CD4-positive, alpha-beta T cell treated with Interleukin-15 for 4 hours (primary cell): ENCODE measurements at regions not wholly inside any gene's neighbourhood (a gene's known extent, or its start where the extent isn't known, plus 50 kb on each side); places are given as distances from the start of the nearest gene placed in this dataset.
"Not testable (repeated sequence)": the region's sequence is repeated elsewhere in the genome, so short reads cannot be mapped to it uniquely, and the experiment has no call there.

ENCODE experiments used
- DNase-seq: peaks from one replicate; pipeline ENCODE4 v3.0.0-alpha.2; 2020; ENCODE audit warnings: low spot score

DNA sequence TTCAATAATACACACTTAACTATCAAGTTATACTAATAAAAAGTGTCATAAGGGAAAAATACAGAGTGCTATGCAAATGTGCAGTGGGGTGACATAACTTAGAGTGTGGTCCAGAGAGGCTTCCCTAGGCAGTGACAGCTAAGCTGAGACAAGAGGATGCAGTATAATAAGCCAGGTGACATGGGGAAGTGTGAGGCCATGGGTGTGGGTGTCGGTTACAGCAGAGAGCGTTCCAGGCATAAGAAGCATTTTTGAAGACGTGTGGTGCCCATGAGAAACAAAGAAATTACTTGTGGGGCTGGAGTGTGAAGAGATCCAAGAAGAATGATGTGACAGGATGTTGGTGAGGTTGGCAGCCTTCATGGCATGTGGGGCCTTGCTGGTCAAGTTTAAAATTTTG lies 78.1 kb upstream of the PICALM start:
- DNase-seq: no peak

DNA sequence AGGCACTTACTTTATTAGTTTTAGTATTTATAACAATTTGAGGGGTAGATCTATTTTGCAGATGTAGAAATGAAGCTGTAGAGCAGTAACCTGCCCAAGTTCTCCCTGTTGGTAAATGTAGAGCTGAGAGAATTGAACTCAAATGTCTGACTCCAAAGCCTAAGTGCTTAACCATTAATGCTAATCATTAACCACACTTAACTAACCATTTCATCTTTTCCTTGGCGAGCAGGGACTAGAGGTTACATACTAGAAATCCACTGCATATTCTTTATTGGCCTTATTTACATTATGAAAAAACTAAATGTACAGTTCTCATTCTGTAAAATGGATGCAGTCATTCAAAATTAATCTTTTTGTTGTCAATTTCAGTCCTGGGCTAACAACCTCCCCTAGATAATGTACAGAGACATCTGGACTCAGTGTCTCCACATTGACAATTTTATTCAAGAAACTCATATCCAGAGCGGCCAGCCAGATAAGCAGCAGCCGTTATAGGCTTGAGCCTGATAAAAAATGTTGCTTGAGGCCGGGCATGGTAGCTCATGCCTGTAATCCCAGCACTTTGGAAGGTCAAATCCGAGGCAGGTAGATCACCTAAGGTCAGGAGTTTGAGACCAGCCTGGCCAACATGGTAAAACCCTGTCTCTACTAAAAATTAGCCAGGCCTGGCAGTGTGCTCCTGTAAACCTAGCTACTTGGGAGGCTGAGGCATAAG lies 76.7 kb upstream of the PICALM start:
- no peak for DNase-seq

DNA sequence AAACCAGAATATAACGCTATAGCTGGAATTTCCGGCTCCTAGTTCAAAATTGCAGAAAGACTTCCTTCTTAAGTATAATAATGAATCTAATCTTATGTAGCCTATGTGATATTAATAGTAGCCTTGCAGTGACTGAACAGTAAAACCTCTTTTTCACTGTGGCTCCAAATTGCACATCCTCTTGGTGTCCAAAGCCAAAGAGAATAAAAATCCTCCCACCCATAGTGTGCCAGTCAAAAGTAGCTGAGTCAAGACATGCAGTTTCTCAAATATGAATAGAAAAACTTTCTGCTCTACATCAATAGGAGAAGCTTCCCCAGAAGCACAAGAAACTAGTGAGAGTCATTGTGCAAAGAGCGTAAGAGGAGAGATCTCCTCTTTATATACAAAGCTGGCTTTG lies 76.0 kb upstream of the PICALM start:
- DNase-seq: no peak

DNA sequence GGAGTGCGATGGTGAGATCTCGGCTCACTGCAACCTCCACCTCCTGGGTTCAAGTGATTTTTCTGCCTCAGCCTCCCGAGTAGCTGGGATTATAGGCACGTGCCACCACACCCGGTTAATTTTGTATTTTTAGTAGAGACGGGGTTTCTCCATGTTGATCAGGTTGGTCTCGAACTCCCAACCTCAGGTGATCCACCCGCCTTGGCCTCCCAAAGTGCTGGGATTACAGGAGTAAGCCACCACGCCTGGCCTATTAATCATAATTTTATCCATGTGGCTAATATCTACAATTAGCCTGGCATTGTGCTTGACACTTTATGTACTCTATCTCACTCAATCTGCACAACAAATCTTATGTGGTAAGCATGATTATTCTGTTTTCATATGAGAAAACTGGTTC lies 75.2 kb upstream of the PICALM start:
- not testable (repeated sequence) for DNase-seq

DNA sequence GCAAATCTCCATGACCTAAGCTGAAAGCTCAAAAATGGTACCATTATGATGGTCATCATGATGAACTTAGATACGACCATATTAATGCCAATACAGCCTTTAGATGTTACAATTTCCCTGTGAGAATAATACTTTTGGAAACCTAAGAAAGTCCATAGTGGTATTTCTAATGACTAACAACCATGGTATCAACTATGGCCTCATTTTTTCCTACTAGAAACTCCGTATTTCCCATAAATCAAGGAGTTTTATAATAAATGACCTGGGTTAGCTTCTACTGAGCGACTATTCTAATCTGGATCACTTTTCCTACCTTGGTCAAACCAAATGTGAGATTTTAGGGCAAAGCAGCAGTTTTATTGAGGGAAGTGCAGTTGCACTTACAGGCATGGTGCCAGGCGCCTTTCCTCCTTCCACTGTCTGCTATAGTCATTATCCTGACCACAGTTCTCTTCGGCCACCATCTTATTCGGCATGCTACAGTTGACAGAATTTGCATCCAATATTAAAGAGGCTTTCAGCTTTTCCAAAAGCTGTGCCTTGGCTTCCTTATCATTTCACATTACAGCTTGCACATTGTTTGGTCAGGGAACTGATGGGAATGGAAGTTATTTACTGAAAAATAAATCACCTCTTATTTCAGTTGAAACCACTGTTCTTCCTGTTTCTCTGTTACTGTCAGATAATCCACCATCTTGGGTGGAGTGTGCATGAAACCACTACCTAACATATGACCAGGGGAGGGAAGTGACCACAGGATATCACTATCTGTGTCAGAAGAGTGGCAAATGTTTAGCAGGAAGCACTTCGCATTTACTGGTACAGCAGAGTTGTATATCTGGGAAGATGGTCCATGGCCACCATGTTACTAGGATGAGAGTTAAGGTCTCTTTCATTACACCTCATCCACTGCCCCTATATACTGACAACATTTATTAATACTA lies 74.5 kb upstream of the PICALM start:
- DNase-seq: peak; percentile 27

DNA sequence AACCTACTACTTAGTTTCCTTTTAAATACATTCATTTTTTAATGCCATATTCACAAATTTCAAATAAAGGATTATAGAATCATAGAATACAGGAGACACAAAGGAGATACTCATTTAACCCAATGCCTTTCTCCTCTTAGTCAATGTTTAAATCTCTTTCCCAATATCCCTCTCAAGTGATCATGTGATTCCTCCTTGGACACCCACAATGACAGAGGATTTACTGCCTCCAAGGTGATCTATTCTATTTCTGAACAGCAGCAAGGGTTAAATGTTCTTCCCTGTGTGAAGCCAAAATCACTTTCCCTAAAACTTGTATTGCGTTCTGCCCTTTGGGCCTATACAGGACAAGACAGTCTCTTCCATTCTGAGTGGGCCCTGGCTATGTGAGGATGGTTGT lies 73.3 kb upstream of the PICALM start:
- no peak for DNase-seq

DNA sequence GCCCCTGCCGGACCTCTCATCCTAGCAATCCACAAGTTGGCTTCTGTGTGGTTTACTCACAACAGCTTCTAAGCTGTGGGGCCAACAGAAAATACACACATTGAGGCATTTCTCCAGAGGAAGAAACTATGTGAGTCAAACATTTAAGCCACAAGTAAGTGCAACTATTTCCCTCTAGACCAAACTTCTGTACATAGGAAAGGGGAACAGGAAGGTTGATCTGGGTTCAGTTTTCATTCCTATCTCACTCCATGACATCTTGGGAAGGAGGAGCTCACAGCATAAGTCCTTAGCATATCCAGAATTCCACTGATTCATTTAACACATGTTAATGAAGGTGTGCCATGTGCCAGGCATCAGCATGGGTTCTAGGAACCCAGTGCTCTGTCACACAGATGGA lies 72.8 kb upstream of the PICALM start:
- no peak for DNase-seq

DNA sequence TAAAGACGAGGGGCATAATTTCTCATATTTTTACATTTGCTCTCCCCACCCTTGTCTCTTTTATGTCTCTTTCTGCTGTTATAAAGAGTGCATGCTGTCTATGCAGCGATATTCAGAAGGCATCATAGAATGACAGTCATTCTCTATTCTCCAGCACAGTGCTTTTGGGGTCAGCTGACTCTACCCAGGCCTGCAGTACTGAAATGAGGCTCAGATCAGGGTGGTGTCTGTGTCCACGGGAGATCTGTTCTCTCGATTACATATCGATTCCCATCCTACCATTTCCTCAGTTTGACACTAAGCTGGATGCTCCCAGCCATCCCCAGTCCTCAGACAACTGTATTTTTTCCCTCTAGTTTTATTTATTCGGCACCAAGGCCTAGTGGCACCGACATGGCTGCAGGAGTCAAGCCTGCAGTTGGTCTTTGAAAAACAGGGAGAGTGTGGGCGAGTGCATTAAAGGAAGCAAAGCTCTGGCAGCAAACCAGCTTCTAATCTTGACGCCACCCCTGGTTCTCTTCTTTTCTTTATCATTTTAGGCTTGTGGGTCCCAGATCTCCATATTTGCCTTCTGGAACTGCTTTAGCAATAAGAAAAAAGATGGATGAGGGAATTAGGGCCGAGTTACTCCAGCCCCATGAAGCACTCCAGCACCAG lies 71.6 kb upstream of the PICALM start:
- no peak for DNase-seq

DNA sequence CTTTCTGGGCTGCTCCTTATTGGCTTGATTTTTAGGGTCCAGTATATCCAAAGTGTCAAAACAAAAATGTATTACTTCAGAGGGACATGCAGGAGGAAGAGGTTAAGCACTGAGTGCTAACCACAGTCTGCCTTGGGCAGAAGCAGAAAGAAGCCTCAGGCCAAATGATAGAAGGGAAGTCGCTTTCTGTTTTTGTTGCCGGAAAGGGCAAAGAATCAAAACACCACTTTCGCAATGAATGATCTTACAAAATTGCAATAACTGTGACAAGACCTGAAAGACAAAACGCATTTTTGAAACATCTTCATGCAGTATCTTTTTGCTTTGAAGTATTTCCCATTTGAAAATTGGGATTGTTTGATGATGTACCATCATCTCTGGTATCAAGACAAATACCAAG lies 70.1 kb upstream of the PICALM start:
- peak; percentile 47 for DNase-seq

DNA sequence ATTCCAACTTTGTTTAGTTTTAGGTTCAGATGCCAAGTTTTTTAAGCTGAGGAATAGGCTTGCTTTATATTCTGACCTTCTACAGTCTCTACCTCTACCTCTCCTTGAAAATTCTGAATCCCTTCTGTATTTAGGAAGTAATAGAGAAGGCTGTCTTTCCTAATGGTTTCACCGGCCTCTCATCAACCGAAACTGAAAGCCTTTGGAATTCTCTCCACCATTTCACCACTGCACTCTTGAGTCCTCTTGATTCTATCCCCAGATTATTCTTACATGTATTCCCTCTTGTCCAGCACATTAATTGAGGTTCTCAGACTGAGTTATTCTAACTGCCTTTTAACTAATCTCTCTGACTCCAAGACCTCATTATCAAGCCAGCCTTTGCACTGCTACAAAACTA lies 67.7 kb upstream of the PICALM start:
- DNase-seq: no peak

DNA sequence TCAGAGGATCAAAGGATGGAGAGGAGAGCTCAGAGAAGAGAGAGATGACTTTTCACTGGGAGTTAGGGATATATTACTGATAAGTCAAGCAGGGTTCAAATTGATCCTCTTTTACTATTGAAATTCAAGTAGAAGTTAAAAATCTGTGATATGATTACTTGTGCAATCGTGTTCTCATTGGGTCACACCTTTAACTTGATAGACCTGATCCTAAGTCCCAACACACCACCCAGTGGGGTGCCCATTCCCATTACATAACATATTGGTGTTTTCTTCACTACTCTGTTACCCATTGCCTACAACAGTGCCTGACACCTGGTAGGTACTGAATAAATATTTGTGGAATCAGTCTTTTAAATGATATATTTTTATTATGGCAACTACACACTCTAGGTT lies 66.4 kb upstream of the PICALM start:
- DNase-seq: no peak

DNA sequence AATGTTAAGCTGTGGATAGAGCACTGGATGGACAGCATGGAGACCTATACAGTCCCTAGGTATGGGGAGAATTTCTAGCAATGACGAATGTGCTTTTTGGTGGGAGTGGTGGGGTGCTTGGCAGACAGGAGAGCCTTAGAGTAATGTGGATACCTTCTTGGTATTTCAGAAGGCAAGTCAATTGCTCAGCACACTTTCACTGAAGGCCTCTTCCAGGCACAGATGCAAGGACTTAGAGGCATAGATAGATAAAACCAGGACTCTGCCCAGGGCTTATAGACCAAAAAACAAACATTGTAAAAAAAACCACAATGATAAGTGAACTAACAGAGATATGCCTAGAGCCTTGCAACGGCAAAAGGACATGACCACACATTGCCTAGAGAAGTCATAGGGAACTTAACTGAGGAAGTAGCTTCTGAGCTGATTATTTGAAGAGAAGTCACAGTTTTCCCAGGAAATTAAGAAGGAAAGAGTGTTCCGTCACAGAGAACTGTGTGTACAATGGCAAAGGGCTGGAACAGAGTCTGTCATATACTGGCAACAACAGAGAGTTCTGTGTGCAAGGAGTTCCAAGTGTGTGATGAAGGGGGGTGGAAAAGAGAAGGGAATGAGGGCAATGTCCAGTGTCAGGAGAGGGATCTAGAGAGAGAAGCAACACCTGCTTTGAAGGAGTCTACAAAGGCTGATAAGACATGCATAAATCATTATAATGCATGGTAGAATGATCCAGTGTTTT lies 65.9 kb upstream of the PICALM start:
- no peak for DNase-seq

DNA sequence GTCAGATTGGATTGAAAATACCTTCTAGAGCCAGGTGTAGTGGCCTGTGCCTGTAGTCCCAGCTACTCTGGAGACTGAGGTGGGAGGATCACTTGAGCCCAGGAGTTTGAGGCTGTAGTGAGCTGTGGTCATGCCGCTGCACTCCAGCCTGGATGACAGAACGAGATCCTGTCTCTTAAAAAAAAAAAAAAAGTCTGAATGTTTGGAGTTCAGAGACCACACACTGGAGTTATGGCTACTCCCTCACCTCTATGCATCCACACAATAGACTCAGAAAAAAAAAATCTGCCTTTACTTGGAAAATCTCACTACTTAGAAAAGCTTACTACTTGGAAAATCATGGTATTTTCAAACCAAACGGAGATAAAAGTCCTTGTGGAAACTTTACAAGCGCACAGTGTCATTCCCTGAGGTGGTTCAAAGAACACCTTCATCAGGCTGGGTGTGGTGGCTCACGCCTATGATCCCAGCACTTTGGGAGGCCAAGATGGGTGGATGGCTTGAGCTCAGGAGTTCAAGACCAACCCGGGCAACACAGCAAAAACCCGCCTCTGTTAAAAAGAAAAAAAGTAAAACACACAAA lies 63.9 kb upstream of the PICALM start:
- no peak for DNase-seq

DNA sequence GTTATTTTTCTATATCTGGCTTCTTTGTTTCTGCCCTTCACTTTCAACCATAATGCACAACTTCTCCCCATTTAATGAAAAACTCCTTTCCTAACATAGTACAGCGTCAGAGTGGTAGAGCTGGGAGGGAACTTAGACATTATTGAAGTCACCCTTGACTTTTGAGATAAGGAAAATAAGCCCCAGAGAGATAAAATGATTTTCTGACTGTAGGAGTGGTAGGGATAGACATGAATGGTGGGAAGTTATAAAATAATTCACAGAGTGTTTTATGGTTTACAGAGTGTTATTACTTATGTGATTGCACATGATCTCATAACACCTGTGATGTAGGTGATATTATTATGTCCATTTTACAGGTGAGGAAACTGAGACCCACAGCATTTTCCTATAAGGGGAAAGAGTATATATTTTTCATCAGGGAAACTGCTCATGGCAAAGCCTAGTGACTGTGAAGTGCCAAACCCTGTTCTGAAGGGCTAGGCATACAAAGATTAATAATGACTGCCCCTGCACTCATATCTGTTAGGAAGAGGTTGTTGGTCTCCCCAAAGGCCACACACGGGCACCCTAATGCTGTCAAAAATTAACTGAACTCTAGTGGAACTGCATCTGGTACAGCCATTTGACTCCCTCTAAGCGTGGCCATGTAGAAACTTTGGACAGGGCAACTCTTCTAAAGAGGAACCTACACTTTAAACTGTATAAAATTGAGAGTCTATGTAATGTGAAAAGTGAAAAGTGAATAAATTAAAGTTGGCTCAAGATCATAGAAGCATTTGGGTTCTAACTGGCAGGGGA lies 61.1 kb upstream of the PICALM start:
- DNase-seq: no peak

DNA sequence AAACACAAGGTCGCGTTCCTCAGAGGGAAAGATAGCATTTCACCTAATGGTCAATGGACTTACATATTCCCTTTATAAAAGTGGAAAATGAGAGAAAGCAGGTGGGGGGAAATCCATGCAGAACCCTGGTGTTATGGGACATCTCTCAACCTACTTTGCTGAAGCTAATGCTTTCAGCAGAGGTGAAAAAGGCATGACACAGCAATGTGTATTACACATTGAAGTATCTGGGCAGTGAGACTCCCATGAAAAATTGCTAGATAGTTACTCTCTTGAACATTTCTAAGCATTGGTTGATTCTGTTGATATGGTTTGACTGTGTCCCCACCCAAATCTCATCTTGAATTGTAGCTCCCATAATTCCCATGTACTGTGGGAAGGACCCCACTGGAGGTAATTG lies 60.0 kb upstream of the PICALM start:
- no peak for DNase-seq

DNA sequence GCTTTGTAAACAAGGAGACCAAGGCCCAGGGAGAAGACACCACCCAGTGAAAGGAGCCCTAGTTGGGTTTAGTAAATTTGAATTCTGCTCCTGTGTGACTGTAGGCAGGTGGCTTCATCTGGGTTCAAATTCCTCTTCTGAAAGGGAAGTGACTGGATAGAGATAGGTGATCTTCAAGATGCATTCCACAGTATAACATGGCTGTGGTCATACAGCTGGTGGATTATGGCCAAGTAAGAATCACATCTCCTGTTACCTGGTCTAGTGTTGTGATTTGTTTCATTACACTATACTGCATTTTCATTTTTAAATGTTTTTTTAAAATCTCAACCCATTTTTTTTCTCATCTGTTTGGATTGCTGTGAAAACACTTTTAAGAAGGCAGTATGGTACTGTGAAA lies 58.0 kb upstream of the PICALM start:
- no peak for DNase-seq

DNA sequence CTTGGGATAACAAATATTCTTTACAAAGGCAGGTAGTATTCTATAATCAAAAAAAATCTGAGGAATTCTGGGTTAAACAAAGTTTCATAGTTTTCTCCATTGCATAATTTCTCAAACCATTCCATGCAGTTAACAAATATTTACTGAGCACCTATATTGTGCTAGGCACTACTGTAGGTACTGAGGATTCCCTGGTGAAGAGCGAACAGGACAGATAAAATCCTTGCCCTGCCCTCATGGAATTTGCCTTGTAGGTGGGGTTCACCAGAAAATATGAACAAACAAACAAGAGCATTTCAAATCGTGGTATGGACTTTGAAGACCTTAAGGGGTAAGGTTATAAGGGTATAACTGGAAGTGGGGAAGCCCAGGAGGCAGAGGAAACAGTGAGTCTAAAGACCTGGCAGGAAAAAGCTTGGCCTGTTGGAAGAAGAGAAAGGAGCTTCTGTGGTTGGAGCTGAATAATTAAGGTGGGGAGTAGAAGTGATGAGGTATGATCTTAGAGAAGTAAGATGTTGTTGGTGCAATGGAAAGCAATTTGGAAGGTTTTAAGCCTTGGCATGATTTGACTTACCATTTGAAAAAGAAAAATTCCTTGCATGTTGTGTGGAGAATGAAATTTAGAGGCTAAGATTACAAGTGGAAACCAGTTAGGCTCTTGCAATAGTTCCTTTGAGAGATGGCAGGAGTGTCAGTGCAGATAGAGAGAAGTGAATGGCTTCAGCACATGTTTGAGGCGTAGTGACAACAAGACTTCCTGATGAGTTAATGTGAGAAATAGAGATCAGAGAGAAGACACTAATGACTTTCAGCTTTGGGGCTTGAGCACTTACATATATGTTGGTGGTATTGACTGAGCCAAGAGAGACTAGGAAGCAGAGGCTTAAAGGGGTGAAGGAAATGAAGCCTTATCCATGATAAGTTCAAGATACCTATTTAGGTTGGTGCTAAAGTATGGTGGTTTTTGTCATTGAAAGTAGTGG lies 55.7 kb upstream of the PICALM start:
- DNase-seq: no peak

DNA sequence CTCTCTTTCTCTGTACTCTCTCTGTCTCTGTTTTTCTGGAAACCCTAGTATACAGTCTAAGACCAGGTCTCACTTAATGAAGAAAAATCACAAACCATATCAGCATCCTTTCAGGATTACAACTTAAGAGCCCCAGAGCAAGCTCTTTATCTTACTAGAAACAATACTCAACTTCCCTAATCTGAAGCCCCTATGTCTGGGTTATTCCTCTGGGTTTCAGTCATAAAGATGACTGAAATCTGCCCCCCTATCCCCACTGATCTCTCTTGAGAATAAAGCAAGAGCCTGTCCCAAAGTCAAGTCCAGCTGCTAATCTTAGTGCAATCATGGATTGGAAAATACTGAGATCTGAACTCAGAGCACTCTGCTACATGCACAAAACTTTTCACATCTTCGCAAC lies 53.9 kb upstream of the PICALM start:
- DNase-seq: no peak

DNA sequence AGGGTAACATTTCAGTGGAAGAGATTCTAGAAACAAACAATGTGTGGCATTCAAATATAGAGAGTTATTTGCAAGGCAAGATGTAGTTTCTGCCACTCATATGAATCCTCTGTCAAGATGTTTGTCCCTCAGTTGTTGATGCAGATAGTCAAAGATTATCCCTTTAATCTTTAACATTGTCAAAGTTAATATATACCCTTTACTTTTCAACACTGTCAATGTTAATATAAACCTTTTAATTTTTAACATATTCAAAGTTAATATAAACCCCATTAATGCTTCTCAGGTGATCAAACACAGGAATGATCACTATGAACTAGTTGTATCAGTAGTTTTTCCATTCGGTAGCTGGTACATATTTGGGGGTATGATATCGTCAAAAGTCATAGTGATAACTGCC lies 51.9 kb upstream of the PICALM start:
- DNase-seq: no peak

DNA sequence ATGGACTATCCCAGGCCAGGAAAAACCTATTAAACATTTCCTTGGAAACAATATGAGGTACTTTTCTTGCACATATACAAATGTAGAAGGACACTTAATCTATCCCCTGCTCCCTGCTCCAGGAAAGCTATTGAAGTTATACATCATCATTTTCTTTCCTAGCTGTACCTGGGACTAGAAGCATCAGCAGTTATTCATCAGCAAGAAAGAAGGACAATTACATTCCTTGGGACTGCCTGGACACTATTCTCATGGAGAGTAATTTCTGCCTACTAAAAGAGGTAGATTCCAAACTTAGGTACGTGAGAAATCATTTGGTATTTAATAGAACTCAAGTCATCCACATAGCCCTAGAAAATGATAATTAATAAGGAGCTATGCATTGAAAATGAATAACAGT lies 51.0 kb upstream of the PICALM start:
- no peak for DNase-seq
